ENCODE measurements at regions not wholly inside any gene's neighbourhood (a gene's known extent, or its start where the extent isn't known, plus 50 kb on each side); places are given as distances from the start of the nearest gene placed in this dataset.

- H4K20me1 ChIP-seq (ENCODE audit: control insufficient read depth, extremely low read depth, insufficient read depth, low read length) = no peaks in the 10 kb centered on the region
- no peak overlapping the region for H3K27ac ChIP-seq (ENCODE audit: control insufficient read depth, insufficient read depth, low read length)
- H3K36me3 ChIP-seq (ENCODE audit: control insufficient read depth in 2 of 2, extremely low read depth in 1 of 2, insufficient read depth in 2 of 2, low read length in 2 of 2) = no peaks in the 10 kb centered on the region
- H2AFZ ChIP-seq (ENCODE audit: control insufficient read depth, low read length) = no peak overlapping the region
- no peaks in the 10 kb centered on the region for H3K9me3 ChIP-seq (ENCODE audit: control insufficient read depth, low read depth, low read length)
- no peaks in the 10 kb centered on the region for H3K4me1 ChIP-seq (ENCODE audit: control insufficient read depth, extremely low read depth, insufficient read depth, low read length)
- H3K4me3 ChIP-seq (ENCODE audit: control insufficient read depth in 2 of 3, extremely low read depth in 1 of 3, insufficient read depth in 2 of 3, low read depth in 1 of 3, low read length in 3 of 3) = no peak overlapping the region
- no peaks in the 10 kb centered on the region for H3K27me3 ChIP-seq (ENCODE audit: control insufficient read depth, extremely low read depth, insufficient read depth, low read length)
- dilution Hi-C loops (cut with MboI; ENCODE audit: extremely low pct_ligation_motif_present, low sequenced_read_pairs) = no loop called here
- FAIRE-seq (no peak), DNase-seq (ENCODE audit: low read depth, low spot score) (no peak)
- no peak overlapping the region for H3K4me2 ChIP-seq (ENCODE audit: control insufficient read depth, extremely low read depth, insufficient read depth, low read depth, low read length)
- H3K9me1 ChIP-seq (ENCODE audit: control insufficient read depth, extremely low read depth, insufficient read depth, low read length) = no peaks in the 10 kb centered on the region
- no peak overlapping the region for H3K9ac ChIP-seq (ENCODE audit: control insufficient read depth, extremely low read depth, insufficient read depth, low read length)
- H3K79me2 ChIP-seq (ENCODE audit: control insufficient read depth, insufficient read depth, low read length) = no peaks in the 10 kb centered on the region
- no peak for TF ChIP-seq CTCF (optimal IDR thresholded peaks at IDR 0.05 in 1 of 3, IDR thresholded peaks at IDR 0.05 in 1 of 3, conservative IDR thresholded peaks at IDR 0.05 in 1 of 3; ENCODE audit: extremely low read depth in 1 of 3, insufficient read depth in 2 of 3, low read length in 3 of 3)
- TF ChIP-seq EZH2 (IDR thresholded peaks at IDR 0.05; ENCODE audit: low read length) = no peak
Measured at GRCh38 chr2:51151490-51152140, 119.7 kb upstream of the NRXN1 start.

GRCh38 chr2:51149725-51150124, 117.8 kb upstream of the NRXN1 start:
- dilution Hi-C loops (cut with MboI; ENCODE audit: extremely low pct_ligation_motif_present, low sequenced_read_pairs) = no loop called here
- Histone ChIP-seq H3K9ac (ENCODE audit: control insufficient read depth, extremely low read depth, insufficient read depth, low read length) (no peak overlapping the region), H2AFZ (ENCODE audit: control insufficient read depth, low read length) (no peak overlapping the region), H3K27me3 (ENCODE audit: control insufficient read depth, extremely low read depth, insufficient read depth, low read length) (no peaks in the 10 kb centered on the region), H3K27ac (ENCODE audit: control insufficient read depth, insufficient read depth, low read length) (no peak overlapping the region), H3K4me3 (ENCODE audit: control insufficient read depth in 2 of 3, extremely low read depth in 1 of 3, insufficient read depth in 2 of 3, low read depth in 1 of 3, low read length in 3 of 3) (no peak overlapping the region), H3K4me2 (ENCODE audit: control insufficient read depth, extremely low read depth, insufficient read depth, low read depth, low read length) (no peak overlapping the region), H3K36me3 (ENCODE audit: control insufficient read depth in 2 of 2, extremely low read depth in 1 of 2, insufficient read depth in 2 of 2, low read length in 2 of 2) (no peaks in the 10 kb centered on the region), H3K4me1 (ENCODE audit: control insufficient read depth, extremely low read depth, insufficient read depth, low read length) (no peaks in the 10 kb centered on the region), H4K20me1 (ENCODE audit: control insufficient read depth, extremely low read depth, insufficient read depth, low read length) (no peaks in the 10 kb centered on the region), H3K9me3 (ENCODE audit: control insufficient read depth, low read depth, low read length) (no peaks in the 10 kb centered on the region), H3K79me2 (ENCODE audit: control insufficient read depth, insufficient read depth, low read length) (no peaks in the 10 kb centered on the region), H3K9me1 (ENCODE audit: control insufficient read depth, extremely low read depth, insufficient read depth, low read length) (no peaks in the 10 kb centered on the region)
- TF ChIP-seq CTCF (optimal IDR thresholded peaks at IDR 0.05 in 1 of 3, IDR thresholded peaks at IDR 0.05 in 1 of 3, conservative IDR thresholded peaks at IDR 0.05 in 1 of 3; ENCODE audit: extremely low read depth in 1 of 3, insufficient read depth in 2 of 3, low read length in 3 of 3) = no peak
- TF ChIP-seq EZH2 (IDR thresholded peaks at IDR 0.05; ENCODE audit: low read length) = no peak
- no peak for DNase-seq (ENCODE audit: low read depth, low spot score)
- FAIRE-seq = no peak
